Fibroblast of skin of scalp (primary cell): ENCODE measurements at regions not wholly inside any gene's neighbourhood (a gene's known extent, or its start where the extent isn't known, plus 50 kb on each side); places are given as distances from the start of the nearest gene placed in this dataset.

Experiments
- DNase-seq: peaks from one replicate; pipeline ENCODE4 v3.0.0-alpha.2; 2013

DNA sequence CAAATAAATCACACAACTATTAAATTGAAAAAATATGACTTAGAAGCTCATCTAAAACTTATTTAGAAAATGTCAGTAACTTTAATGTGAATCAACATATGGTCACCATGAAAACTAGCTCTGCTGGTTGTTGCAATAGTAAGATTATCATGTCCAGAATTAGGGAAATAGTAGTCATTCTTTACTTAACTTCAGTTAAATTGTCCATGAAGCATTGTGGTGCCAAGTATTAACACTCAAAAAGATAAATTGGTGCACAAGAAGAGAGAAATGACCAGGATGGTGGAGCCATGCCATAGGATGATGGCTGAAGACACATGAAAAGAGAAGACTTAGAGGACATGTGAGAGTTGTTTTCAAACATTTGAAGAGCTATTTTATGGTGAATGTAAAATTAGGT, 130.2 kb upstream of the PTGFR start:
- DNase-seq, result no peak

DNA sequence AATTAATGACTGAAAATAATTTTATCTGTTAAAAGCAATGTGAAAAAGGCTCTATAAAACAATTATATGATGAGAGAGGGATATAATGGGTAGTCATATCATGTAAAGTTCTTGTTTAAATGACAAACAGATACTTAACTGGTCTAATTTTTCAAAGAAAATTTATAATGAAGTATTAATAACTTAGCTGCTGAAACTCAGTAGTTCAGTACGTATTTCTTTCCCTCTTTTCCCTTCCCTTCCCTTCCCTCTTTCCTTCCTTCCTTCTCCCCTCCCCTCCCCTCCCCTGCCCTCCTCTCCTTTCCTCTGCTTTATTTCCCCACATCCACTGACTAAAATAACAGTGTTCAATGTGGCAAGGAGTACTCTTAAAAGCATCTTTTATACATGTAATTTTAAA, 123.1 kb upstream of the PTGFR start:
- DNase-seq, result no peak

DNA sequence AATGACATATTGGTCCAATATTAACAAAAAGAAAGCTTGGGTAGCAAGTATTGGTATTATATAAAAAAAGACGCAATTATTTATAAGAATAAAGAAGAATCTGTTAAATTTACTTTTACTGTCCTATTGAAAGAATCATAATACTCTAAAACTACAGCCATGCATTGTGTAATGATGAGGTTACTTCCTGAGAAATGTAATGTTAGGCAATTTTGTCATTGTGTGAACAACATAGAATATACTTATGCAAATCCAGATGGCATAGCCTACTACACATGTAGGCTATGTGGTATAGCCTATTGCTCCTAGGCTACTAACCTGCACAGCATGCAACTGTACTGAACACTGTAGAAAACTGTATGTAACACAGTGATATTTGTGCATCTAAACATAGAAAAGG, 121.2 kb upstream of the PTGFR start:
- DNase-seq, result no peak

DNA sequence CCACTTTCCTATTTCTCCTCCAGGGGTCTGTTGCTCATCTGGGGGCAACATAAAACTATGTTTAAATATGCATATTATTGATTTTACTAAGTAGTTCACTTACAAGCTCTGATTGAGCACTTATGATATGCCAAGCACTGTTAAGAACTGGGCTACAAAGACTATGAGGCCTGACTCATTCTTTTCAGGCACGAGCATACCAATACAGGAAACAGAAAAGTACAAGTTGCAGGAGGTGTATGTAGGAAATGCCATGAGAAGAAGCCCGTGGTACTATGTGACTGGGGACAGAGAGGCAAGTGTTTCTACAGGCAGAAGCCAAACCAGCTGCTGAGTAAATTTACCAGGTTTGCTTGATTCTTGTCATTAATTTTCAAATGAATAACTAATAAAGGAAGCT, 120.4 kb upstream of the PTGFR start:
- DNase-seq, result peak; percentile 41

DNA sequence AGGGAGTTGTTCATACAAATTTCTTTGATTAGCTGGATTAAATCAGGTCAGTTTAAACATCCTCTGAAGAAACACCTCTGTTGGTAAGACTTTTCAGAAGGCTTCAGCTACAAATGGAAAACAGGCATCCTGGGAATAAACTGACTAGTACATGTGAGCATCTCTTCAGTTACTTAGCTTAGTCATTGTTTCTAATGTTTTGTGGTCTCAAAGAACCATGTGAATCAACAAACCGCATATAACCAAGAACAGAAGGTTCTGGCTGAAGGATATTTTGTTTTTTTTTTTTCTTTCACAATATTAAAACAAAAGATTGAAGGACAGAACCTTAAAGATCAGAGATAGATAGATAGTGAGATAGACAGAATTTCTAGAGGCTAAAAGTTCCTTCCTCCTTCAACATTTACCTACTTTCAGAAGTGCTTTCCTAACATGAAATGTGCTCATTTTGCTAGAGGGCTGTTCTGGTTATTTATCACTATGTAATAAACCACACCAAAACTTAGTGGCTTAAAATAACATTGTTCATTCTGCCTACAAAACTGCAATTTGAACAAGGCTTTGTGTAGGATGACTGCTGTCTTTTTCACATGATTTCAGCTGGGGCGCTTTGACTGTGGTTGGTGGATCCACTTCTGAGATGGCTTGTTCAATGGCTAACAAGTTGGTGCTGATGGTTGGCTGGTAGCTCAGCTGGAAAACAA, 119.8 kb upstream of the PTGFR start:
- DNase-seq, result peak; percentile 45

DNA sequence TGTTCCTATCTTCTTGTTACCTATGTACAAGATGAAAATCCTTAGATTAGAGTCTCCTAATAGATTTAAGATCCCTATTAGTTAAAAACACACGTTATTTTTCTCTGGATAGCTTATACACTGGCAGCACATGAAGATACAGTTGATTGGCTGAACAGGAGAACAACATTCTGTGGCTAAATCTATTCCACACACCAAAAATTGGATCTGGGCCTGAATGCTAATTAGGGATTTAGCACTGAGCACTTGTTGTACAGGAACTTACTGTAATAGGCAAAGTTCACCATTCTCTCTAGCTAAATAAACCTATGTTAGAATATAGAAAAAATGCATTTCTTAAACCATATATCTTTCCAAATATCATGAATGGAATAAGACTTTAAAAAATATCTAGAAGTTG, 117.1 kb upstream of the PTGFR start:
- DNase-seq, result no peak

DNA sequence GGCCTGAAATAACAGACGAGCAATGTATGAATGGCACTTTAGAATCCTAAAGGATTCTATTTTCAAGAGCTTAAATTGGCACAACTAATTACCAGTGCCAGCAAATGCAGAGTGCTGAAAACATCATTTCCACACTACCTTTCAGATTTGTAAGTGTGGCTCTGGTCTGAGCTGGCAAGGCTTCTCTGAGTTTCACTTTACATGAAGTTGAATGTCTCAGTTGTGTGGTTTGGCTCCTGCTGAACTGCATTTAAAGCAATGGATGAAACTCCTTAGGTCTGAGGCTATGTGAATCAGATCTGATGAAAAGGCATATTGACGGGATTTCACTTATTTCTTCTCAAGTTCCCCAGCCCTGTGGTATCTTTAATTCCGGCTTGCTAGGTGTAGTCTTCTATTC, 114.8 kb upstream of the PTGFR start:
- DNase-seq, result peak; percentile 21

DNA sequence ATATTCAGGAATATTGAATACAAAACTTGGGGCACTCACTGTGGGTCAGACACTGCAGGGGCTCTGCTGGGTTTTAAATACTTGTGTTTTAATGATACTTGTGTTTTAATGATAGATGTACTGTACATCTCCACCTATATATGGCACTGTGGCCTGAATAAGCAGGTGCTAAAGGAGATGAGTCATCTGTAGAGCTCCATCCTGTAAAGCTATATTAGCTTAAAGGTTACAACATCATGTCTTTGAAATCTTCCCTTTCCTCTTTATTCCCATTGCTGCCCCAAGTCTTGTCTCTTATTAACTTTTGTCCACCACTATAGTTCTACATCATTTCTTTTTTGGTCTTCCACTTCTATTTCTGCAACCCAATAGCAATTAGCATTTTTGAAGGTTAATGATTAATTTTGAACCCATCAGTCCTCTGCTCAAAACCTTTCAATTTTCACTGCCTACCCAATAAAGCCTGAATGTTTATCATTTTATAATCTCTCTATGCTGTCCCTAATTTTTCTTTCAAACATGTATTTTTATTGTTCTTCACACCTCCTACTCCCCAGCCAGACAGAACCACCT, 113.3 kb upstream of the PTGFR start:
- no peak for DNase-seq

DNA sequence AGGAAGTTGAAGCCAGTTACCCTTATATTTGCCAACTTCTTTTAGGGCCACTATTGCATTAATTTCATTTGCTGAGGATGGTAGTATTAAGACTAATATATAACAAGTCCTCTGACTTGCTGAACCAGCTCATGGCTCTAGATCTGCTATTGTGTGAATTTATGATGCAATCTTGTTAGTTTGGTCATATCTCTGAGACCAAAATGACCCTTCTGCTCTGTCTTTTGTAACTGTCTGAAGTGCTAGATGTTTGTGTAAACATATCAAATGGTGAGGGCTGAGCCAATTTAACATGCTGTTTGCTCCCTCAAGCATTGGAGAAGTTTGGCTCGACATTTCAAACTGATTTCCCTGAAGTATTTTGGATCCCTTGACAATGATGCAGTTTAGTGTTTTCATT, 106.9 kb upstream of the PTGFR start:
- DNase-seq, result no peak

DNA sequence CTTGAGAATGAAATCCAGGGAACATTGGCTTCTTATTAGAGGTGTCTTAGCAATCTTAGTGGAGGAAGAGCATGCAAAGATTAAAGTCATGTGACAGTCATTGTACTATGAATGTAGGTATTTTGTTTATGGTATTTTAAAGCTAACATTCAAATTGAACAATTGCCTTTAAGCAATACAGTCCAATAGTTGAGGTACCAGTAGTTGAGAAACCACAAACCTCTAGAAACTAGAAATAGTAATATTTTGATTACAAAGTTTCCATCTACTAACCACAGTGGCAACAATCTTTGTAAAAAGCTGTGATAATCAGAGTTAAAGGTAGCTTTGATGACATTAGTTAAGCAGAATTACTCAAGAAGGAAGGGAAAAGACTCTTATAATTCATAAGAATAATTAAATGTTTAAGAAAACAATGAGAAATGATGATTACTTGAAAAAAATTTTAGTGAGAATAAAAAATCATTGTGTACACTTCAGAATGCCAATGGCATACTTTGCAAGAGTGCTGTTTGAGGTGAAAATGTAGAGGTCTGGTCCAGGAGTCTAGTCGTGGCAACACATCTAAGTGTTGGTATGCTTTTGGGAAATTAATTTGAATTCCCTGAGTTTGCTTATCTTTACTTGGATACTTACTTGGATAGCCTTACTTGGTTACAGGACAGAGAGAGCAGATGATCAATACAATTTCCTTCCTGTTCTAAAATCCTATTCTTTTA, 104.9 kb upstream of the PTGFR start:
- no peak for DNase-seq

DNA sequence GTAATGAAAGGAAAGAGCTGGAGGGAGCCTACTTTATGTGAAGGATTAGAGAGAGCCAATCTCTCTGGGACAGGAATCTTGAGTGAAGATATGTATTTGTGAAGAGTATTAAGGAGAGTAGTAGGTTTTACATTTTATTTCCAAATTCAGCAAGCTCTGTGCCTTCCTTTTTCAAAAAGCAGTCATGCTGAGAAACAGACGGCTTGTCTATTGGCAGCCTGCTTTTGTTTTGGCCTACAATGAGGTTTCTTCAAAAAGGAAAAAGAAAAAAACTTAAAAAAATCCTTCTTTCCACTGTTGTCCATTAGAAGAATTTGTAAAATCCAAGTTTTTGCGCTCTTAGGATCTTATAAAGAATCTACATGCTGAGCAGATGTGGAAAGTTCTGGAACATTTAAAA, 103.6 kb upstream of the PTGFR start:
- no peak for DNase-seq

DNA sequence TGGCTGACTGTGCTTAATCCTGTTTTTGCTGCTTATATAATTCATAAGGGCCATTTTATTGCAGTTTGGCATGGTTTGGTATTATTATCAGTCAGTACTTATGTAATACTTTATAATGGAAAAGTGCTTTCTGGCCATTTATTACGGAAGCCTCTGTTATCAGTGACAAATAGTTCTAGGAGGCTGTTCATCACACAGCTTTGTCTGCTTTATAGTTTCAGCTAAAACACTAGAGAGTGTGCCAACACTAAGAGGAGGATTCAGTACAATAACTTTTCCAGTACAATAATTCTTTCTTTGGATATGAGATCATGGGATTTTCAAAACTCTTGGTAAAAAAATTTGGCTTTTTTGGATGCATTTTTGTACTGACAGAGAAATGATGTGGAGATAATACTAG, 102.9 kb upstream of the PTGFR start:
- DNase-seq, result no peak

DNA sequence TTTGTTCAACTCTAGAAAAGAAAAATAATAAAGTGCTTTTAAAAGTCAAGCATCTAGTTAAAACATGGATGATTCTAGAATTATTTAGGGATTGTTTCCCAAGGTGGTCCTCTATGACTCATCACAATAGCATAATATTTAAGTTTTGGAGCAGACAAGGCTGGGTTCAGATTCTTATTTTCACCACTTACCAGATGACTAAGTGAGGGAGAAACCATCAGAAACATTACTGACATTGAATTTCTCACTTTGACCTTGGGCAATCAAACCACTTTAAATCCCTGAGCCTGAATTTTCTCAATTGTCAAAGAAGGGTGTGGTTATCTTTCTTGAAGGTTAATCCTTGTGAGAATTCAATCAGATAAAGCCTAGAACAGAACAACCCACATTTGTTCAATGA, 102.5 kb upstream of the PTGFR start:
- DNase-seq, result peak; percentile 23

DNA sequence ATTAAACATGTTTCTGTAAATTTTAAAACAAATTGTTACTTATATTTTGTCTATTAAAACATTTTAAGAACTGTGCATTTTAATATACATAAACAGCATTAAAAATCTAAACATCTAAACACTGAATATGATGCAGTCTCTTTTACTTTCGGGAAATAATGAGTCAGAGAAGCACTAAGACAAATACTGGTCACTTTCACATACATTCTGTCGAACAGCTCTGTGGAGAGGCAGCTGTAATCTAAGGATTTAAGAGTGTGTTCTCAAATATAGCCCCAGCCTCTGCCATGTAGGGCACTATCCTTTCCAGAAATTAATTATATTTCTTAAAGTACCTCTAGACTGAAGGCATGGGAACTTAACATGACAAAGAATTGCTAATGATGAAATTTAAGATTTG, 89.6 kb upstream of the PTGFR start:
- no peak for DNase-seq

DNA sequence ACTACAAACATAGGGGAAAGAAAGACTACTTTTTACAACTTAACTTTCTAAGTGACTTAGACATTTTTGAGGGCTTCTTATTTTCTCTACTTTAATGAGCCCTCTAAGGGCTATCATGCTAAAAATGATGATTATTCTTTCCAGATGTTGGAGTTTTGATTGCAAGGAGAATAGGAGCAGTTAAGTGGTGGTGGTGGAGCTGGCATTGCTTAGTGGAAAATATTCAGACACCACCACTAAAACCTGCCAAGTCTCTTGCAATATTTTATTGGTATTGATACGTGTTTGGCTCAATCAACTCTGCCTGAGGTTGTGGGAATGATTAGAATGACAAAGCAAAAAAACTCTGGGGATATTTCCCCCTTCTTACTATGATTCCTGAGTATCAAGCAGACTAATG, 82.6 kb upstream of the PTGFR start:
- peak; percentile 67 for DNase-seq

DNA sequence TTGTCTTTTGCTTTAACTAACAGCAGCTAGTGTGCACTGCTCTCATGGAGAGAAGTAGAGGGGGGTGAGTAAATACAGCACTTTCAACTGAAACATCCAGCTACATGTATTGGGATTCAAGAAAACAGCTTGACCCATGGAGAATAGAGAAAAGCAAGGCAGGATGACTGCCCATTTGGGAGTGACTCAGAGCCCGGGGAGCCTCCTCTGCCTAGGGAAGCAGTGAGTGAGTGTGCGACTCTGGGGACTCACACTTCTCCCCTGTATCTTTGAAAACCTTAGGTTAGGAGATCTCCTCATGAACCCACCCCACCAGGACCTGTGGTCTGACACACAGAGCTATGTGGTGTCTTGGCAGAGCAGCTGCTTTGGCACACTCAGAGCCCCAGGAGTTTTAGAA, 82.0 kb upstream of the PTGFR start:
- DNase-seq, result peak; percentile 28

DNA sequence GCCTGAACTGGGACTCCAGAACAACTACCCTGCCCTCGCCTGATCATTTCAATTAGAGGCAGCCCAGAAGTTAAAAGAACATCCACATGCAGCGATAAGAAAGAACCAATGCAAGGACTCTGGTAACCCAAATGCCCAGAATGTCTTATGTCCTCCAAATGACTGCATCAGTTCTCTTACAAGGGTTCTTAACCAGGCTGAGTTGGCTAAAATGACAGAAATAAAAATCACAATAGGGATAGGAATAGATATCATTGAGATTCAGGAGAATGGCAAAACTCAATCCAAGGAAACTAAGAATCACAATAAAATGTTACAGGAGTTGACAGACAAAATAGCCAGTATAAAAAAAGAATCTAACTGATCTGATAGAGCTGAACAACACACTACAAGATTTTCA, 80.1 kb upstream of the PTGFR start:
- peak; percentile 17 for DNase-seq

DNA sequence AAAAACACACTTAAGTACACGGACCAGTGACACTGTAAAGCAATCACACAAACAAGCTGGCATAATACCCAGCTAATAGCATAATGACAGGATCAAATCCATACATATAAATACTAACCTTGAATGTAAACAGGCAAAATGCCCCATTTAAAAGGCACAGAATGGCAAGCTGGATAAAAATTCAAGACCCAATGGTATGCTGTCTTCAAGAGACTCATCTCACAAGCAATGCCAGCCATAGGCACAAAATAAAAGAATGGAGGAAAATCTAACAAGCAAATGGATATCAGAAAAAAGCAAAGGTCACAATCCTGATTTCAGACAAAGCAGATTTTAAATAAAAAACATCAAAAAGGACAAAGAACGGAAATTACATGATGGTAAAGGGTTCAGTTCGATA, 79.1 kb upstream of the PTGFR start:
- no peak for DNase-seq

DNA sequence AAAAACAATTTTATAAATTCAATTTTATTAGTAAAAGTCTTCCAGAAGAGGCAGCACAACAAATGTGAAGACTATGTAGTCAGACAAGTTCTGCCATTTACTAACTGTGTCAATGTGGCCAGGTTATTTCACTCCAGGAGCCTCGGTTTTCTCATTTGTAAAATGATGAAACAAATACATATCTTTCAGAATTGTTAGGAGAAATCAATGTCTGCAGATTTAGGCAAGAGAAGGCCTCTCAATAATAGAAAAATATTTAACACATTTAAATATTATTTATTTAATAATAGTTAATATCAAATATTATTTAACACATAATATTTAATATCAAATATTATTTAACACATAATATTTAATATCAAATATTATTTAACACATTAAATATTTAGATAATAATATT, 75.6 kb upstream of the PTGFR start:
- no peak for DNase-seq

DNA sequence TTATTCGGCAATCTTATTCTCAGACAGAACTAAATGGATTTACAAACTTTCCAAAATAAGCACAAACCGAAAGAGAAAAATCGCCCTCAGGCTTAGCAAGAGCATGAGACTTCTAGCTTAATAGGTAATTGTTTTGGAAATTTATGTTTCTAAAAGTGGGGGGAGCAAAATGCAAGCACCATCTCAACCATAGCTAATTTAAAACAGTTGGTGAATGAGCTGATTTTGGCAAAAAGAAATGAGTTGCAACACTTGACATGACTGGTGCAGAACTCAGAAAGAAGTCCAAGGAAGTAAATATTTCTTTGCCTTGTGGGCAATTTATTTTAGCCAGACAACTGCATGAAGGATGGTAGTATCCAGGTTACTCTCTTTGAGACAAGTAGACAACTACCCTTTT, 71.5 kb upstream of the PTGFR start:
- DNase-seq, result peak; percentile 56

DNA sequence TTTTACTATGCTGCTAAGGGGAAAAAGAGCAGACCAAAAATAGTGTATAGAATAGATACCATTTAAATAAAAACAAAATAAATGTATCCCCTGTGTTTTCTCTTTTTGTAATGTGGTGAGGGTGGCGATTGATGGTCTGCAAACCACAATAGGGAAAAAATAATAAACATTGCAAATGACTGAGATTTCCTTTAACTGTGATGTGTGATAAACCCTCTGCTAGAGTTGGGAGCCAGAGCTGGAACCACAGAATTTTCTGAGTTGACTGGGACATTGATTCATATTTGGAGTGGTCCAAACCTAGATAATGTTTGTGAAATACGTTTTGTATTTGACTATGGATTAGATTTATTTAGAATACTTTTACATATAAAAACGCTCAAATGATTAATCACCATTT, 70.6 kb upstream of the PTGFR start:
- peak; percentile 35 for DNase-seq

DNA sequence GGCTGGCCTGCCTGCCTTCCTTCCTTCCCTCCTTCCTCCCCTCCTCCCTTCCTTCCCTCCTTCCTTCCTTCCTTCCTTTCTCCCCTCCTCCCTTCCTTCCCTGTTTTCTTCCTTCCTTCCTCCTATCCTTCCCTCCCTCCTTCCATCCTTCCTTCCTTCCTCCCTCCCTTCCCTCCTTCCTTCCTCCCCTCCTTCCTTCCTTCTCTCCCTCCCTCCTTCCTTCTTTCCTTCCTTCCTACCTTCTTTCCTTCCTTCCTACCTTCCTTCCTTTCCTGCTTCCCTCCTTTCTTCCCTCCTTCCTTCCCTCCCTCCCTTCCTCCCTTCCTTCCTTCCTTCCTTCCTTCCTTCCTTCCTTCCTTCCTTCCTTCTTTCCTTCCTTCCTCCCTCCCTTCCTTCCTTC, 70.1 kb upstream of the PTGFR start:
- DNase-seq, result no peak

DNA sequence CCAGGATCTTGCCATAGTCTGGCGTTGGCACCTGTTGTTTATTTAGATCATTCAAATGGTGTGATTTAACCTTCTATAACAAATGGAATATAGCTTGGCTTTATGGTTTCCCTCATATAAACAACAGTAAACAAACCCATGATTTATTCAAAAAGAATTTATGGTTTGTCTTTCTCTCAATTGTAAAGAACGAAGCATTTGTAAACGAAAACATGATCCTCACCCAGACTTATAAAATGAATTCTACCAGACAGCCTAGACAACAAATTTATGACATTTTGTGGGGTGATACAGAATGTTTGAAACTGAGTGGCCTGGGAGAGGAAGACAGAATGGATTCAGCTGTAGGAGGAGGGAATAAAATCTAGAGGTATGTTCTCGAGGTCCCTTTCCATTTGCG, 66.1 kb upstream of the PTGFR start:
- DNase-seq, result no peak

DNA sequence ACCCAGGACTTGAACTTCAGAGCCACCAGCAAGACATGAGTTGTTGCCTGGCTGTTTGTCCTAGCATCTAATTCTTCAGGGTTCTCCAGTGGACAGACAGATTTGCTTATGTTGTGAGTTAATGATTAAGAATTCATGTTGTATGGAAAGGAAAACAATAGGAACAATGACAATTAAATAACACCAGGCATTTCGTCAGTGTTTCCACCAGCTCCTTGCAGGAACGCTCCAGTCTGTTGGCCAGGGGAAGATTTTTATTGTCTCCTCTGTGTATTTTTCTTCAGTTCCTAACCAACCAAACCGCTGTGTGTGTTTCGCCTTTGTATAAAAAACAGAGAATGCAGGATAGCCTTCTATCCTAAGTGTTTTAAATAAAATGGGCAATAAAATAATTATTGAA, 64.4 kb upstream of the PTGFR start:
- DNase-seq, result peak; percentile 7
